Cardiac fibroblast (primary cell): ENCODE measurements at regions not wholly inside any gene's neighbourhood (a gene's known extent, or its start where the extent isn't known, plus 50 kb on each side); places are given as distances from the start of the nearest gene placed in this dataset.

Experiments
- DNase-seq, 2 donors: peaks; one replicate each; pipeline versions ENCODE4 v3.0.0 to v3.0.0-alpha.2; 2010; ENCODE audit warnings: low read depth in 2 of 2
- H3K4me3 ChIP-seq, 2 donors: replicated peaks in 1 of 2; 1 replicate in 1 of 2; 2 replicates in 1 of 2; pipeline ENCODE4 v1.5.1; 2011; ENCODE audit warnings: low read depth in 2 of 2, low read length in 2 of 2, mild to moderate bottlenecking in 2 of 2, moderate library complexity in 1 of 2
- TF ChIP-seq, protein P1 (sequence below): IDR thresholded peaks from one replicate; pipeline ENCODE4 v1.5.1; 2011; ENCODE audit warnings: low read depth, mild to moderate bottlenecking, low read length, inconsistent platforms

DNA sequence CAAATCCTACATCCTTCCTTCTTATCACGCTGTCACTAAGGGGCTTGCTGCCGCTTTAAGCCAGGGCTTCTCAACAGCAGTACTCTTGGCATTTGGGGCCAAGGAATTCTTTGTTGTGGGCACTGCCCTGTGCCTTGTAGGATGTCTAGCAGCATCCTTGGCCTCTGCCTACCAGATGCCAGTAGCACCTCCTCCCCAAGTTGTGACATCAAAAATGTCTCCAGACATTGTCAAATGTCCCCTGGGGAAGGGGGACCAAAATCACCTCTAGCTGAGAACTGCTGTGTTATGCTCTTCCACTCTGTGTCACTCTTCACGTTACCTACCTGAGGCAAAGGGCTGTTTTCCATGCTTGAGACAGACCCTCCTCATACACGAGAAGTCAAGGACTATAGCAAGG lies 400.3 kb upstream of the POU3F1 start:
- DNase-seq = no peak
- no peak overlapping the region for H3K4me3 ChIP-seq
- TF ChIP-seq, protein P1, sequence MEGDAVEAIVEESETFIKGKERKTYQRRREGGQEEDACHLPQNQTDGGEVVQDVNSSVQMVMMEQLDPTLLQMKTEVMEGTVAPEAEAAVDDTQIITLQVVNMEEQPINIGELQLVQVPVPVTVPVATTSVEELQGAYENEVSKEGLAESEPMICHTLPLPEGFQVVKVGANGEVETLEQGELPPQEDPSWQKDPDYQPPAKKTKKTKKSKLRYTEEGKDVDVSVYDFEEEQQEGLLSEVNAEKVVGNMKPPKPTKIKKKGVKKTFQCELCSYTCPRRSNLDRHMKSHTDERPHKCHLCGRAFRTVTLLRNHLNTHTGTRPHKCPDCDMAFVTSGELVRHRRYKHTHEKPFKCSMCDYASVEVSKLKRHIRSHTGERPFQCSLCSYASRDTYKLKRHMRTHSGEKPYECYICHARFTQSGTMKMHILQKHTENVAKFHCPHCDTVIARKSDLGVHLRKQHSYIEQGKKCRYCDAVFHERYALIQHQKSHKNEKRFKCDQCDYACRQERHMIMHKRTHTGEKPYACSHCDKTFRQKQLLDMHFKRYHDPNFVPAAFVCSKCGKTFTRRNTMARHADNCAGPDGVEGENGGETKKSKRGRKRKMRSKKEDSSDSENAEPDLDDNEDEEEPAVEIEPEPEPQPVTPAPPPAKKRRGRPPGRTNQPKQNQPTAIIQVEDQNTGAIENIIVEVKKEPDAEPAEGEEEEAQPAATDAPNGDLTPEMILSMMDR = no peak

DNA sequence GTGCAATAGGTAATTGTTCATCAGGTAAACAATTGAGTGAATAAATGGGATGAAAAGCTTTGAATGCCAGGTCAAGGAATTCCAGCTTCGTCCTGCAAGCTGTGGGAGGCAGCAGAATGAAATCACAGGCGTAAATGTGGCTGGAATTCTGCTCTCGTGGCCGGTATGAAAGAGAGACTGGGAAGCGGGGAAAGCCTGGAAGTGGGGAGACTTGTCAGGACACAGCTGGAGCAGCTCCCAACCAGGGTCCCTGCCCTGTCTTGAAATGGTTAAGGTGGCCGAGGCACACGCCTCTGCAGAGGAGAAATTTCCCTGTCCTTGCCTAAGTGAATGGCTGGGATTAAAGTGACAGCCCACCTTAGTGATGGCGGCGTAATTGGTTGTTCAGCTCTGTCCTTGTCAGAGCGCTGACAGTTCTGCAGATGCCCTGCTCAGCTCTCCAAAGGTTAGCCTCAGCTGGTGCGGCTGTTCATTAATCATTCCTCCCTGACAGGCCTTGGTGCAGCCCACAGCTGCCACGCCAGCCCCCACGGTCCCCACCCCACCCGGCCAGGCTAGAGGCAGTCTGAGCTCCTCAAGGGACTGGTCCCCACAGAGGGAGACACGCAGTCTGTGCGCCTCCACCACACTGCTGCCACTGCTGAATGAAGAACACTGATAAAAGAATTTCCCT lies 398.3 kb upstream of the POU3F1 start:
- DNase-seq = no peak
- H3K4me3 ChIP-seq = no peak overlapping the region
- TF ChIP-seq, protein P1 = no peak

DNA sequence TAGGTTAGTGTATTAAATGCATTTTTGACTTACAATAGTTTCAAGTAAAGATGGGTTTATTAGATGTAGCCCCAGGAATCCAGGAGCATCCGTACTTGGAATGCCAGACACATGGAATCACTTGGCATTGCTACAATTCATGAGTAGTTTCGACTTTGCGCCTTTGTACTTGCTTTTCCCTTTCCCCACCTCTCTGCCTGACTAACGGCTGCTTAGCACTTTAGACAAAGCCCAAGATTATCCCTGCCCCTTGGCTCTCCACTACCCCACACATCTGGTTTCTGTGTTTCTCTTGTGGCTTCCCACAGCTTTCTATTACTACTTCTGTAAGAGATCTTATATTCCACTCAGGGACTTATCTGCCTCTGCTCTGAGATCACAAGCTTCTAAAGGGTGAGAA lies 397.7 kb upstream of the POU3F1 start:
- DNase-seq = no peak
- no peak overlapping the region for H3K4me3 ChIP-seq
- TF ChIP-seq, protein P1 = no peak

DNA sequence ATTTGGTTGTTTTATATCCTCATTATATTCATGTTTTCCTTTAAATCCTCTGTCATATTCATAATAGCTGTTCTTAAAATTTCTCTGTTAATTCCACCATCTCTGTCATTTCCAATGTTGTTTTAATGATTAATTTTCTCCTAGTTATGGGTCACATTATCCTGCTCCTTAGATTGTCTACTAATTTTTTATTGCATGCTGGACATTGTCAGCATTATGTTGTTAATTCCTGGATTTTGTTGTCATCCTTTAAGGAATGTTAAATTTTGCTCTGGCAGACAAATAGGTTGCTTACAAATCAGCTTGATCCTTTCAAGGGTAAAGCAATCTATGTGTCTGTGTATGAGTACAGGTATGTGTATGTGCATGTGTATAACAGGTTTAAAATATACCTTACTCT lies 393.8 kb upstream of the POU3F1 start:
- H3K4me3 ChIP-seq = no peak overlapping the region
- TF ChIP-seq, protein P1 = no peak
- no peak for DNase-seq

DNA sequence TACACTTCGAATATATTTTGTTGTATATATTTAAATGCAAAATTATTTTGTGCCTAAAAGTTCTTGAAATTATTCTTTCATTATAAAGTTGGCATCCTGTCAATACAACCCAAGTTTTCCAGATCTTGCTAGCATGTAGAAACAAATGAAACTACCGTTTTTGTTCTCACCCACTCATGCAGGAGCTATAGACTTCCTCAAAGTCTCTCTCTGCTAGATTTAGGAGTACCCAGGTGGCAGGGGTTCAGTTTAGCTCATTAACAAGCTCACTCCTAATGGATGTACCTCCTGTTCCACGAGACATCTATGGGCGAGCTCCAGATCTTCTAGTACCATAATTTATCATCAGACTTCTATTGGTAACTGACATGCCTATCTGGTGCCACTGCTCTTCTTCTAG lies 390.2 kb upstream of the POU3F1 start:
- TF ChIP-seq, protein P1 = no peak
- no peak overlapping the region for H3K4me3 ChIP-seq
- DNase-seq = no peak

DNA sequence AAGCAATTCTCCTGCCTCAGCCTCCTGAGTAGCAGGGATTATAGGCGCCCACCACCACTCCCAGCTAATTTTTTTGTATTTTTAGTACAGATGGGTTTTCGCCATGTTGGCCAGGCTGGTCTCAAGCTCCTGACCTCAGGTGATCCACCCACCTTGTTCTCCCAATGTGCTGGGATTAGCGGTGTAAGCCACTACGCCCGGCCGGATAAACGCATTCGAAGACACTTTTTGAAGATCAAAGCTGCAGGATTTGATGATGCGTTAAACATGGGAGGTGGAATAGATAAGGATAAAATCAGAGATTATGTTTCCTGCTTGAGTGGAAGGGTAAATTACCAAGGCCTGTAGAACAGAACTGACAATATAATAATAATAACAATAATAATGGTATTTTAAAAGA lies 389.4 kb upstream of the POU3F1 start:
- H3K4me3 ChIP-seq = no peak overlapping the region
- TF ChIP-seq, protein P1 = no peak
- DNase-seq = no peak

DNA sequence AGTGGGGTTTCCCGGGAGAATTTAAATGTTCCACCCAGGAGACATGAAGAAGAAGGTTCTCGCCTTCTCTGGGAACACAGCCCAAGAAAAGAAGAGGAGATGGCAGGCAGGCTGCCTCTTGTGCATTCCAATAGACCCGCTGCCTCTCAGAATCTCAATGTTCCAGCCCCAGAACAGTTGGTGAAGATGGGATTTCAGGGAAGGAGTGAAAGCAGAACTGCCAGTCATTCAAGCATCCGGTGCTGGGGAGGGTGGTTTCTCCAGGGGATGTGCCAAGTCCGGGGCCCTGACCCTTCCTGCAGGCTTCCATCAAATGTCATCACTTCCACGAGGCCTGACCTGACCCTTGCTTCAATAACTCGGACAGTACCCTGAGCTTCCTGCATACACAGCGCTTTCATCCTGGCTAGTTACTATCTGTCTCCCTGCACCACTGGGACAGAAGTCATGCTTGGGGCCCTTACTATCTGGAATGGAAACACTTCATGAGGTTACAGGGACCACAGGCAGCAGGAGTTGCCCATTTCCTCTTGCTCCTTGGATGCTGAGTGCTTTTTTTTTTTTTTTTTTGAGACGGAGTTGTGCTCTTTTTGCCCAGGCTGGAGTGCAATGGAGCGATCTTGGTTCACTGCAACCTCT lies 386.6 kb upstream of the POU3F1 start:
- TF ChIP-seq, protein P1 = no peak
- no peak for DNase-seq
- no peak overlapping the region for H3K4me3 ChIP-seq
